ENCODE measurements at regions not wholly inside any gene's neighbourhood (a gene's known extent, or its start where the extent isn't known, plus 50 kb on each side); places are given as distances from the start of the nearest gene placed in this dataset.

DNA sequence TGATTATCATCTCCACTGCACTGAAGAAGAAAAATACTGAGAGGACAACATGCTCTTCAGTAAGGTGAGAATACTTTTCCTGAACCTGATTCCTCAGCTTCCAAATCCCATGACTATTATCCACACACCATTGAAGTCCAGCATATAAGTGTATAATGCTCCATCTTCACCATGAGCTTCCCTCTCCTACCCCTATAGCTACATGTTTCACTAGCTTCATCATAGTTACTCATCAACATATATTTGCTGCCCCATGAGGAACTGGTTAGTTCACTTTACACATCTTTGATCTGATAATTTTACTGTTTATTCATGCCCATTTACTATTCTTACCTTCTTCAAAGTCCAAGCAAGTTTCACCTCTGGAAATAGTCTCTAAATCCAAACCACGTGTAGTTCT is 908.5 kb upstream of the SEMA6D start:
- Histone ChIP-seq H2AFZ (ENCODE audit: low read depth, low read length, severe bottlenecking) (no peak overlapping the region), H3K9me3 (ENCODE audit: insufficient read depth, low read length) (no peaks in the 10 kb centered on the region), H3F3A (ENCODE audit: insufficient read depth) (no peaks in the 10 kb centered on the region), H3K79me2 (ENCODE audit: insufficient read depth, low read length) (no peaks in the 10 kb centered on the region), H3K4me2 (ENCODE audit: low read depth, low read length, poor library complexity, severe bottlenecking) (no peak overlapping the region), H3K27ac (ENCODE audit: low read depth, low read length) (no peak overlapping the region), H3K36me3 (ENCODE audit: low read length) (no peaks in the 10 kb centered on the region), H3K27me3 (ENCODE audit: low read length) (no peaks in the 10 kb centered on the region), H3K9me2 (replicated peaks; ENCODE audit: insufficient read depth, low read length) (no peaks in the 10 kb centered on the region), H4K20me1 (ENCODE audit: low read depth, low read length) (no peaks in the 10 kb centered on the region), H3K9ac (ENCODE audit: low read length) (no peak overlapping the region), H3K4me3 (ENCODE audit: insufficient read depth, low read length, poor library complexity, severe bottlenecking) (no peak overlapping the region)
- no peak for TF ChIP-seq EZH2phosphoT487 (conservative IDR thresholded peaks at IDR 0.05; ENCODE audit: low read length)
- TF ChIP-seq, protein P1, sequence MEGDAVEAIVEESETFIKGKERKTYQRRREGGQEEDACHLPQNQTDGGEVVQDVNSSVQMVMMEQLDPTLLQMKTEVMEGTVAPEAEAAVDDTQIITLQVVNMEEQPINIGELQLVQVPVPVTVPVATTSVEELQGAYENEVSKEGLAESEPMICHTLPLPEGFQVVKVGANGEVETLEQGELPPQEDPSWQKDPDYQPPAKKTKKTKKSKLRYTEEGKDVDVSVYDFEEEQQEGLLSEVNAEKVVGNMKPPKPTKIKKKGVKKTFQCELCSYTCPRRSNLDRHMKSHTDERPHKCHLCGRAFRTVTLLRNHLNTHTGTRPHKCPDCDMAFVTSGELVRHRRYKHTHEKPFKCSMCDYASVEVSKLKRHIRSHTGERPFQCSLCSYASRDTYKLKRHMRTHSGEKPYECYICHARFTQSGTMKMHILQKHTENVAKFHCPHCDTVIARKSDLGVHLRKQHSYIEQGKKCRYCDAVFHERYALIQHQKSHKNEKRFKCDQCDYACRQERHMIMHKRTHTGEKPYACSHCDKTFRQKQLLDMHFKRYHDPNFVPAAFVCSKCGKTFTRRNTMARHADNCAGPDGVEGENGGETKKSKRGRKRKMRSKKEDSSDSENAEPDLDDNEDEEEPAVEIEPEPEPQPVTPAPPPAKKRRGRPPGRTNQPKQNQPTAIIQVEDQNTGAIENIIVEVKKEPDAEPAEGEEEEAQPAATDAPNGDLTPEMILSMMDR (IDR thresholded peaks at IDR 0.05; ENCODE audit: insufficient read depth, low read length, poor library complexity, severe bottlenecking), result no peak

DNA sequence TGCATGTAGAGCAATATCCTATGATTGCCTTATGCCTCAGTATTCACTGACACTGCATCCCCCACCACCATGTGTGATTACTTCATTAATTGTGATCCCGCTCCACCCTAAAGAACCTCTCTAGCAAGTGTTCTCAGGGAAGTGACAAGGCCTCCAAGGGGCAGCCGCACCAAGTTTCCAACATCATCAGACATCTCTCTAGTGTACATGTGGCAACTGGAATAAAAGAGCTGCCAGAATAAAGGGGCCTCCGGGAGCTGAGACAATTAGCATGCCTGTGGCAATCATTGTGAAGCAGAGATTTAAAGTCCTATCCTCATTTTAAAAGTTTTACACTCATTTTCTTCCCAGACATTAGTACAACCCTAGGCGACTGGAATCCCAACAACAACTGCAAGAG is 902.1 kb upstream of the SEMA6D start:
- H3K36me3 ChIP-seq (ENCODE audit: low read length), result no peaks in the 10 kb centered on the region
- no peaks in the 10 kb centered on the region for H3K9me2 ChIP-seq (replicated peaks; ENCODE audit: insufficient read depth, low read length)
- no peaks in the 10 kb centered on the region for H3K27me3 ChIP-seq (ENCODE audit: low read length)
- no peak overlapping the region for H3K4me3 ChIP-seq (ENCODE audit: insufficient read depth, low read length, poor library complexity, severe bottlenecking)
- no peak overlapping the region for H3K4me2 ChIP-seq (ENCODE audit: low read depth, low read length, poor library complexity, severe bottlenecking)
- H3K9me3 ChIP-seq (ENCODE audit: insufficient read depth, low read length), result no peaks in the 10 kb centered on the region
- no peaks in the 10 kb centered on the region for H4K20me1 ChIP-seq (ENCODE audit: low read depth, low read length)
- H3K27ac ChIP-seq (ENCODE audit: low read depth, low read length), result no peak overlapping the region
- H3K9ac ChIP-seq (ENCODE audit: low read length), result no peak overlapping the region
- TF ChIP-seq, protein P1 (IDR thresholded peaks at IDR 0.05; ENCODE audit: insufficient read depth, low read length, poor library complexity, severe bottlenecking), result no peak
- no peak for TF ChIP-seq EZH2phosphoT487 (conservative IDR thresholded peaks at IDR 0.05; ENCODE audit: low read length)
- no peak overlapping the region for H2AFZ ChIP-seq (ENCODE audit: low read depth, low read length, severe bottlenecking)
- no peaks in the 10 kb centered on the region for H3K79me2 ChIP-seq (ENCODE audit: insufficient read depth, low read length)
- no peaks in the 10 kb centered on the region for H3F3A ChIP-seq (ENCODE audit: insufficient read depth)

DNA sequence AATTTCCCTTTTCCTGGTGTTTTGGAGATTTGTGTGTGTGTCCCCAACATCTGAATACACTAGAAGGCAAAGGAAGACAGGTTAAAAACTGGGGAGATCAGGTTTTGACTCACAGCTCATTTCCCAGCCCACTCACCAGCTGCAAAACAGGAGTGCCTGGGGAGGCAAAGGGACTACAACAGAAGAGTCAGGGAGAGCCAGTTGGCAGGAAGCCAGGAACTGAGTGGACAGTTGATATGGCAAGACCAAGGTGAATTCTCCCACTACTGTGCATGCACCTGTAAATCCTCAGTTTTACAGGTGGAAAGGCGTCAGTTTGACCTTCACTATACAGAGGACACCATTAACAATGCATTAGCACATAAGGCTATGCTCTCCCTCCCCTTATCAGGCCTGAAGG is 901.5 kb upstream of the SEMA6D start:
- Histone ChIP-seq H4K20me1 (ENCODE audit: low read depth, low read length) (no peaks in the 10 kb centered on the region), H3K36me3 (ENCODE audit: low read length) (no peaks in the 10 kb centered on the region), H2AFZ (ENCODE audit: low read depth, low read length, severe bottlenecking) (no peak overlapping the region), H3K9me2 (replicated peaks; ENCODE audit: insufficient read depth, low read length) (no peaks in the 10 kb centered on the region), H3K27me3 (ENCODE audit: low read length) (no peaks in the 10 kb centered on the region), H3K9me3 (ENCODE audit: insufficient read depth, low read length) (no peaks in the 10 kb centered on the region), H3K79me2 (ENCODE audit: insufficient read depth, low read length) (no peaks in the 10 kb centered on the region), H3K4me3 (ENCODE audit: insufficient read depth, low read length, poor library complexity, severe bottlenecking) (no peak overlapping the region), H3K27ac (ENCODE audit: low read depth, low read length) (no peak overlapping the region), H3K9ac (ENCODE audit: low read length) (no peak overlapping the region), H3F3A (ENCODE audit: insufficient read depth) (no peaks in the 10 kb centered on the region), H3K4me2 (ENCODE audit: low read depth, low read length, poor library complexity, severe bottlenecking) (no peak overlapping the region)
- TF ChIP-seq EZH2phosphoT487 (conservative IDR thresholded peaks at IDR 0.05; ENCODE audit: low read length), result no peak
- TF ChIP-seq, protein P1 (IDR thresholded peaks at IDR 0.05; ENCODE audit: insufficient read depth, low read length, poor library complexity, severe bottlenecking), result no peak

Data from SU-DHL-6 (cell line).